GM12873 (cell line): ENCODE measurements at regions not wholly inside any gene's neighbourhood (a gene's known extent, or its start where the extent isn't known, plus 50 kb on each side); places are given as distances from the start of the nearest gene placed in this dataset.

ENCODE experiments used
- TF ChIP-seq, protein P1 (sequence below): IDR thresholded peaks from 2 replicates; pipeline ENCODE4 v1.5.1; 2012; ENCODE audit warnings: low read depth, mild to moderate bottlenecking, moderate library complexity, low read length, control low read depth; ENCODE audit not compliant: insufficient read depth; ENCODE audit errors: missing control alignments

GRCh38 chr5:61771808-61772207 is 439.8 kb downstream of the ZSWIM6 start:
- TF ChIP-seq, protein P1, sequence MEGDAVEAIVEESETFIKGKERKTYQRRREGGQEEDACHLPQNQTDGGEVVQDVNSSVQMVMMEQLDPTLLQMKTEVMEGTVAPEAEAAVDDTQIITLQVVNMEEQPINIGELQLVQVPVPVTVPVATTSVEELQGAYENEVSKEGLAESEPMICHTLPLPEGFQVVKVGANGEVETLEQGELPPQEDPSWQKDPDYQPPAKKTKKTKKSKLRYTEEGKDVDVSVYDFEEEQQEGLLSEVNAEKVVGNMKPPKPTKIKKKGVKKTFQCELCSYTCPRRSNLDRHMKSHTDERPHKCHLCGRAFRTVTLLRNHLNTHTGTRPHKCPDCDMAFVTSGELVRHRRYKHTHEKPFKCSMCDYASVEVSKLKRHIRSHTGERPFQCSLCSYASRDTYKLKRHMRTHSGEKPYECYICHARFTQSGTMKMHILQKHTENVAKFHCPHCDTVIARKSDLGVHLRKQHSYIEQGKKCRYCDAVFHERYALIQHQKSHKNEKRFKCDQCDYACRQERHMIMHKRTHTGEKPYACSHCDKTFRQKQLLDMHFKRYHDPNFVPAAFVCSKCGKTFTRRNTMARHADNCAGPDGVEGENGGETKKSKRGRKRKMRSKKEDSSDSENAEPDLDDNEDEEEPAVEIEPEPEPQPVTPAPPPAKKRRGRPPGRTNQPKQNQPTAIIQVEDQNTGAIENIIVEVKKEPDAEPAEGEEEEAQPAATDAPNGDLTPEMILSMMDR: no peak

GRCh38 chr5:61775901-61776300 is 443.8 kb downstream of the ZSWIM6 start:
- TF ChIP-seq, protein P1: no peak

DNA sequence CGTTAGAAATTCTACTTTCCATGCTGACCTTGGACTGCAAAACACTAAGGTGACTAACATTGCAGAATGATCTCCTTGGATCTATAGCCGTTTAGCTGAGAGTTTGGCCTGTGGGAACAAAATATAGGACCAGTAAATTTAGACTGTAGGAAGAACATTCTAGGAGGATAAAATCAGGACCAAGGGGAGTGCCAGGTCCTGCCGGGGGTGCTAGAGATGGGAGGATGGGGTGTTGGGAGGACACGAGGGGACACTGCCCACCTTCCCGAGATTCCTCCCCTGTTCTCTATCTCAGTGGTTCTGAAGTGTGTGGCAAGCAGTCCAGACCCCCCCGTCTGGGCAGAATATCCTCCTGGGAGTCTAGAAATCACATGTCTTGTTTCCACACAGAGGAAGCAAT is 445.2 kb downstream of the ZSWIM6 start:
- TF ChIP-seq, protein P1: no peak

- TF ChIP-seq, protein P1: no peak
These were observed 447.7 kb downstream of the ZSWIM6 start for GRCh38 chr5:61779743-61780142.

- TF ChIP-seq, protein P1: no peak
These were observed 451.4 kb downstream of the ZSWIM6 start for GRCh38 chr5:61783481-61783880.

GRCh38 chr5:61784341-61784740 is 452.3 kb downstream of the ZSWIM6 start:
- TF ChIP-seq, protein P1: no peak

GRCh38 chr5:61788548-61788947 is 456.5 kb downstream of the ZSWIM6 start:
- TF ChIP-seq, protein P1: no peak
